GM18505 (cell line): ENCODE measurements at regions not wholly inside any gene's neighbourhood (a gene's known extent, or its start where the extent isn't known, plus 50 kb on each side); places are given as distances from the start of the nearest gene placed in this dataset.
"Not testable (repeated sequence)": the region's sequence is repeated elsewhere in the genome, so short reads cannot be mapped to it uniquely, and the experiment has no call there.

ENCODE experiments used
- ATAC-seq: cut with Tn5 transposase; IDR thresholded peaks from one replicate; pipeline ENCODE4 v1.9.1; 2021; ENCODE audit not compliant: unreplicated experiment
- POLR2A ChIP-seq: IDR thresholded peaks from 4 replicates; pipeline ENCODE4 v1.6.1; 2011; ENCODE audit warnings: borderline replicate concordance; ENCODE audit not compliant: insufficient read depth, insufficient read length; ENCODE audit errors: extremely low read depth

DNA sequence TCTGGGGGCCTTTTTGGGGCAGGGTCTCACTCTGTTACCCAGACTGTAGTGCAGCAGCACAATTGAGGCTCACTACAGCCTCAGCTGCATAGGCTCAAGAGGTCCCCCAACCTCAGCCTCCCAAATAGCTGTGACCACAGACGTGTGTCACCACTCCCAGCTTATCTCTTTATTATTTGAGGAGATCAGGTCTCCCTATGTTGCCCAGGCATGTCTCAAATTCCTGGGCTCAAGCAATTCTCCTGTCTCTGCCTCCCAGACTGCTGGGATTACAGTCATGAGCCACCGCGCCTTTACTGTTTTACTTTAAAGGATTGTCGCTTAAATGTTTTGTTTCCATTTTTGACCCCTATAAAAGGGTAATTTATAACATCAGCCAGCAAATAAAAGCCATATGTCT, 502.6 kb upstream of the AUTS2 start:
- no peak for ATAC-seq
- TF ChIP-seq POLR2A = no peak

DNA sequence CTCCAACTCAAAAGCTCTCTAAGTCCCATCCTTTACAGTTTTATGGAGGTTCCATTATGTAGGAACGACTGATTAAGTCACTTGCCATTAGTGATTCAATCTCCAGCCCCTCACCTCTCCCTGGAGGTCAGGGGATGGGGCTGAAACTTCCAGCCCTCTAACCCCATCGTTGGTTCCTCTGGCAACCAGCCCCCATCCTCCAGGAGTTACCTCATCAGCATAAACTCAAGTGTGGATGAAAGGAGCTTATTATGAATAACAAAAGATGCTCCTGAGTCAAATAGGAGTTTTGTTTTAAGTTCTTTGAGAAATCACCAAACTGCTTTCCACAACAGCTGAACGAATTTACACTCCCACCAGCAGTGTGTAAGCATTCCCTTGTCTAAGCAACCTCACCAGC, 494.3 kb upstream of the AUTS2 start:
- TF ChIP-seq POLR2A = no peak

DNA sequence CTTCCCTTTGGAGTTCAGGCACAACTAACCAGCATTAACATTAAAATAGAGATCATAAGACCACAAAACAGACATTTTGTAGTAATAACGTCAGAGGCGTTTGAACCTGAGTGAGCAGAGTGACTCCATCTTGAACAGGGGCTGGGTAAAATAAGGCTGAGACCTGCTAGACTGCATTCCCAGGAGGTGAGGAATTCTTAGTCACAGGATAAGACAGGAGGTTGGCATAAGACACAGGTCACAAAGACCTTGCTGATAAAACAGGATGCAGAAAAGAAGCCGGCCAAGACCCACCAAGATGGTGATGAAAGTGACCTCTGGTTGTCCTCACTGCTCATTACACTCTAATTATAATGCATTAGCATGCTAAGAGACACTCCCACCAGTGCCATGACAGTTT, 493.2 kb upstream of the AUTS2 start:
- no peak for ATAC-seq
- TF ChIP-seq POLR2A = no peak

More for the DNA sequence above, 494.3 kb upstream of the AUTS2 start:
- no peak for ATAC-seq

DNA sequence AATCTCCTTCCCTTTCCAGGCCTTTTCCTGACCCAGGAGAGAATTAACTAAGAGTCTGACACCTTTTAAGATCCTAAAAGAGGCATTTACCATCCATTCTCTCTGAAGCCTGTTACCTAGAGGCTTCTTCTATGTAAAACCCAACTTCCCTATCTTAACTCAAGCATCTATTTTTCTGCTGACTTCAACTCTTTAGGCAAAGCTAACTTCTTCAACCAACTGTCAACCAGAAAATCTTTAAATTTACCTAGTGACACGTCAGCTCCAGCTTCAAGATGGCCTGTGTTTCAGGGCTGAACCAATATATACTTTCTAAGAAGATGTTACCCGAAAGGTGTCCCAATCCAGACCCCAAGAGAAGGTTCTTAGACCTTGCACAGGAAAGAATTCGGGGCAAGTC, 492.3 kb upstream of the AUTS2 start:
- TF ChIP-seq POLR2A = no peak
- ATAC-seq = no peak

DNA sequence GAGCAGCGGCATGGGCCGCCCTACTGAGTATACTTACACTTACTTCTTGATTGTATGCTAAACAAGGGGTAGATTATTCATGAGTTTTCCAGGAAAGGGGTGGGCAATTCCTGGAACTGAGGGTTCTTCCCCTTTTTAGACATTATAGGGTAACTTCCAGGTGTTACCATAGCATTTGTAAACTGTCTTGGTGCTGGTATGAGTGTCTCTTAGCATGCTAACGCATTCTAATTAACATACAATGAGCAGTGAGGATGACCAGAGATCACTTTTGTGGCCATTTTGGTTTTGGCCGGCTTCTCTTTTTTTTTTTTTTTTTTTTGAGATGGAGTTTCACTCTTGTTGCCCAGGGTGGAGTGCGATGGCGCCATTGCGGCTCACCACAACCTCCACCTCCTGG, 491.8 kb upstream of the AUTS2 start:
- not testable (repeated sequence) for ATAC-seq

DNA sequence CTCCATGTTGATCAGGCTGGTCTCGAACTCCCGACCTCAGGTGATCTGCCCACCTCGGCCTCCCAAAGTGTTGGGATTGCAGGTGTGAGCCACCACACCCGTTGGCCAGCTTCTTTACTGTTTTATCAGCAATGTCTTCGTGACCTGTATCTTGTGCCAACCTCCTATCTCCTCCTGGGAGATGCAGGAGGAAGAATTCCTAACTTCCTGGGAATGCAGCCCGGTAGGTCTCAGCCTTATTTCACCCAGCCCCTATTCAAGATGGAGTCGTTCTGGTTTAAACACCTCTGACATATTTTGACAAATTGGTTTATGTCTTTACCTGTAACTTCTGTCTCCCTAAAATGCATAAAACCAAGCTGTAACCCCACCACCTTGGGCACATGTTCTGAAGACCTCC, 491.3 kb upstream of the AUTS2 start:
- ATAC-seq = not testable (repeated sequence)

DNA sequence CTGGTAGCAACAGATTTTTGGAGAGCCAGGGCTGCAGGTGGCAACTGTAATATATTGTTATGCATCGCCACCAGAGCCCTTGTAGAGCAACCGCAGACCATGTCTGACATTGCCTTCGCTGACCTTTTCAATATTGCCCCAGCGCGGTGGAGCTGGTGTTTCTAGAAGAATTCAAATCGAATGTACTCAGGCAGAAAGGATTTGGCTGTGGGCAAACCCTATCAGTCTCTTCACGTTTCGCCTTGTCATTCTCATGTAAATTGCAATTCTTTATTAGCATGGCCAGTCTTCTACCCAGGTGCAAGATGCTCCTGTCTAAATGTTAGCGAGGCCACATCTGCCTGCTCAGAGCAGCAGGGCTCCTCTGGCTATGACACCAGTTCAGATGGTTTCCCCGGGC, 490.2 kb upstream of the AUTS2 start:
- ATAC-seq = no peak
- no peak for TF ChIP-seq POLR2A

DNA sequence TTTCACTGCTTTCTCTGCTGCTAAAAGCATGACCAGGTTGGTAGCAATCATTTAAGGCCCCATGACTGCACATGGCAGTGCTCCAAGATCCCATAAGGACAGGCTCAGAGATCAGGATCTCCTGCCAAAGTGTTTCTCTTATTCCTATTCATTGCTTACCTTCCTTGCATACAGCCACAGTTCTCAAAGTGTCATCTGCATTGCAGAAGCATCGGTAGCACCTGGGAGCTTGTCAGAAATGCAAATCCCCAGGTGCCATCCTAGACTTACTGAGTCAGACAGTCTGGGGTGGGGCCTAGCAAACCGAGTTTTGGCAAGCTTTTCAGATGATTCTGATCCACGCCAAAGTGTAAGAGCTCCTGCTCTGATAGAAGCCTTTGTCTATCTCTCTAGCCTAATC, 489.0 kb upstream of the AUTS2 start:
- no peak for ATAC-seq
- no peak for TF ChIP-seq POLR2A

DNA sequence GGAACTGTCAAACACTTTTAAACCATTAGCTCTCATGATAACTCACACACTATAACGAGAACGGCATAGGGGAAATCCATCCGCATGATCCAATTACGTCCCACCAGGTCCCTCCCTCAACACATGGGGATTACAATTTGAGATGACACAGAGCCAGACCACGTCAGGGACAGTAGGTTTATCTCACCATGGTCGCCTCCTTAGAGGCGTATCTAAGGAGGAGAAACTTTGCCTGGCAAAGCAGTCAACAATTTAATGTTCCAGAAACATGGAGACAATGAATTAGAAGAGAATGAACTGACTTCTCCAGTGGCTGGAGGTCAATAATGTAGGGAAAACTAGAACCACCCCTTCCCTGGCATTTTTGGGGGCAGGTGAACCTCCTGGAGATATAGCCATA, 488.4 kb upstream of the AUTS2 start:
- no peak for ATAC-seq
- TF ChIP-seq POLR2A = no peak

DNA sequence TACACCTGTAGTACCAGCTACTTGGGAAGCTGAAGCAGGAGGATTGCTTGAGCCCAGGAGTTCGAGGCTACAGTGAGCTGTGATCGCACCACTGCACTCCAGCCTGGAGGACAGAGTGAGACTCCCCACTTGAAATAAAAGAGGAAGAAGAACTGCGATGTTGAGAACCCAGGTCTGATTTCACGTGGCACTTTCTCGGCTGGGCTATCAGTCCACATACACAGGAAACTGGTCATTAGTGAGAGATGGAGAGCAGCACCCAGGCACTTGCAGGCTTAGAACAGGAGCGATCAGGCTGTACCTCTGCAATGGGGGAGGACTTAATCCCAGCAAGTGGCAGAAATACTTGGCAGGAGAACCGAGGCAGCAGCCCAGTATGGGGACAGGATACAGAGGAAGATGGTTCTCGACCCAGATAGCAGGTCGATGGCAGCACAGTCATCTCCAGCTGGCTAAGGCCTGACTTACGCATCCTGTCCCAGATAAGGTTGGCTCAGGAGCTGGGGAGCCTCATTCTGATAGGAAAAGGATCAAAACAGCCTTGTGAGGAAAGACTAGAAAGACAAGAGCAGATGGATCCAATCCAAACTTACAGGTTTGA, 487.7 kb upstream of the AUTS2 start:
- ATAC-seq = no peak
- TF ChIP-seq POLR2A = no peak

DNA sequence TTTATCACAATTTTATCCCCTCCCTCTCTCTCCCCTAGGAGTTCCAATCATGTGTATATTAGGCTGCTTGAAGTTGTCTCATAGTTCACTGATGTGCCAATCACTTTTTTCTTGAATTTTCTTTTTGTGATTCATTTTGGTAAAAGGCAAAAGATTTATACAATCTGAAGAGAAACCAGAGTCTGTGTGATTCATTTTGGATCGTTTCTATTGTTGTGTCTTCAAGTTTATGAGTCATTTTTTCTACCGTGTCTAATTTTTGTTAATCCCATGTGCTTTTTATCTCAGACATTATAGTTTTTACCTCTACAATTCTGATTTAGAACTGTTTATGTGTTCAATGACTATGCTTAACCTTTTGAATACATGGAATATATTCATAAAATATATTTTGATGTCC, 483.9 kb upstream of the AUTS2 start:
- no peak for TF ChIP-seq POLR2A
- ATAC-seq = no peak

DNA sequence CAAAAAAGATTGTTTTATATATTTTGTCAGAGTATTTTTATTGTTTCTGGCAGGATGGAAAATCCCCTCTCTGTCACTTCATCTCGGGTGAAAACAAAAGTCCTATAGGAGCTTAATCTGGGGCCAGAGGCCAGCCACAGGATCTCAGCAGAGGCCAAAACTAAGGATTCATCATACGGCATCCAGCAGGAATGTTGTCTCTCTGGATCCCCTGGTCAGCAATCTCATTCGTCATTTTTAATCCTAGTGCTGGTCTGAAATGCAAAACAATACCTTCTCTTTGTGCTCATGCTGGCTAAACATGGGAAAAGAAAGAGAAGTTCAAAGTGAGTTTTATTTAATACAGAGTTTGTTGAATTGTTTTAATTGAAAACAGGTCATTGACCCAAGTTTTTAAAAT, 482.5 kb upstream of the AUTS2 start:
- TF ChIP-seq POLR2A = no peak
- ATAC-seq = no peak

DNA sequence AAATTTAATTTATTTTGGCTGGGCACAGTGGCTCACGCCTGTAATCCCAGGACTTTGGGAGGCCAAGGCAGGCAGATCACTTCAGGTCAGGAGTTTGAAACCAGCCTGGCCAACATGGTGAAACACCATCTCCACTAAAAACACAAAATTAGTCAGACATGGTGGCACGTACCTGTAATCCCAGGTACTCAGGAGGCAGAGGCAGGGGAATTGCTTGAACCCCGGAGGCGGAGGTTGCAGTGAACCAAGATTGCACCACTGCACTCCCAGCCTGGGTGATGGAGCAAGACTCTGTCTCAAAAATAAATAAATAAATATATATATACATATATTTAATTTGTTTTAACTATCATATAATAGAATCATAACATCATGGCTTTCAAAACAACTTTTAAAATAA, 482.1 kb upstream of the AUTS2 start:
- not testable (repeated sequence) for ATAC-seq

DNA sequence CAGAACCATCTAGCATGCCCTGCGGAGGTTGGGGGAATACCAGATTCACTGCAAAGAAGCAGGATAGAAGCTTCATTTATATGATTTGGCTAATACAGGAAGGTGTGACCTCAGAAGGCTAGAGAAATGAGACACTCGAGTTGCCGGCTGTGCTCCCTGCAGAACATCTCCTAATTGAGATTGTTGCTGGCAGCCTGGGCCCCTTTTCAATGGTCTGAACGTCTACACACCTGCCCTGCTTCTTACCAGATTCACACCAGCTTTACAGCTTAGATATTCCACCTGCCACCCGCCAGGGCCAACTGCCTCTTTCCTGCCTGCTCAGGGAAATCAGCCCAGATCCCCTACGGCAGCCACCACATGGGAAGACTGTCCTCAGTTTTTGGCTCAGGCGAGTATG, 475.3 kb upstream of the AUTS2 start:
- no peak for TF ChIP-seq POLR2A
- no peak for ATAC-seq

DNA sequence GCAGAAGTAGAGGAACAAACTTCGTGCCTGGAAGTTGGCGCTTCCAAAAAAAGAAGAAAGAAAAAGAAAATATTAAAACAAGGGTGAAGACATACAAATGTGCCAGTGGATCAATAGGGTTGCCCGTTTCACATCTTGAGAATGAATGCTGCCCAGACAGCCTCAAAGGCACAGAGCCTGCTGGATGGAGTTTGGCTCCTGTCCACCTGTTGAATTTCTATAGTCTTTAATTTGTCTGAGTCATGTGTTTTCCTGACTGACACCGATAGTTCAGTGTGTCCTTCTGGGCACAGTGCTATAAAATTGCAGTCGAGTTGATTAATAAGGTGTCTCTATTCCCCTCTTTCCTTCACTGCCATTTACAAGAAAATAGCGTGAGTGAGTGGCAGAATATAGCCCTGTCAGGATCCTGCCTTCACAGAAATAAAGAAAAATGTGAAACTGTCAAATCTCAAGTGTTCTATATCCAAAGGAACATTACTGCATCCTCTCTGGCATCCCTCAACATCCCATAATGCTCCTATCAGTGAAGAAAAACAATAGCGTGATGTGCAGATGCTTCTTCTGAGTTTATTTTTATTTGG, 471.3 kb upstream of the AUTS2 start:
- no peak for ATAC-seq
- no peak for TF ChIP-seq POLR2A

DNA sequence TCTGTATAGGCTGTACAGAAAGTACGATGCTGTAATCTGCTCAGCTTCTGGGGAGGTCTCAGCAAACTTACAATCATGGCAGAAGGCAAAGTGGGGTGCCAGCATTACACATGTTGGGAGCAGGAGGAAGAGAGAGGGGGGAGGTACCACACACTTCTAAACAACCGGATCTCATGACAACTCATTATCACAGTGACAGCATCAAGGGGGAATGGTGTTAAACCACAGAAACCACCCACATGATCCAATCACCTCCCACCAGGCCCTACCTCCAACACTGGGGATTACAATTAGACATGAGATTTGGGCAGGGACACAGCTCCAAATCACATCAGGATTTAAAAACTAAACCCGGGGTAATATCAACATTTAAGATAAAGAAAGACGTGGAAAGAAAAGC, 468.8 kb upstream of the AUTS2 start:
- TF ChIP-seq POLR2A = no peak
- no peak for ATAC-seq

DNA sequence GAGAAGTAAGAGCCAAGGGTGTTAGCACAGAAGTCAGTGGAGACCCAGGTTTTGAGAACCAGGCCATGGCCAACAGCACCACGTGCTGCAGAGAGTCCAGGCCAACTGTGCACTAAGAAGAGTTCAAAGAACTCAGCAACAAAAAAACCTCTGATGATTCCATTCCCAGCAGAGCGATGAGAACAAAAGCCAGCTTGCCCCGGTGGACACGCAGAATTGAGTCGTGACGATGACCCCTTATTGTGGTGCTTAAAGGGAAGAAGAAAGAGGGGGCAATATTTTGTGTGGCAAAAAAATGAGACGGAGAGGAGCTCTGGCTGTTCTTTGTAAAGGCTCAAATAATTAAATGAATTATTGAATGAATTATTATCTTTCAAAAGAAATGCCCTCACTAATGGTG, 468.3 kb upstream of the AUTS2 start:
- ATAC-seq = no peak
- no peak for TF ChIP-seq POLR2A
